ENCODE measurements at regions not wholly inside any gene's neighbourhood (a gene's known extent, or its start where the extent isn't known, plus 50 kb on each side); places are given as distances from the start of the nearest gene placed in this dataset.

- WGBS, 2 donors: 71 to 80% methylated on average over 4 of the region's 4 CpGs
Observed at GRCh38 chr2:16408331-16409005, 257.2 kb downstream of the CYRIA start.

GRCh38 chr2:16407358-16407757, 258.3 kb downstream of the CYRIA start:
- 82 to 88% methylated on average over 10 of the region's 10 CpGs for WGBS, 2 donors
- no peak for TF ChIP-seq CTCF (IDR thresholded peaks at IDR 0.05; ENCODE audit: control extremely low read depth, extremely low read depth)
- DNase-seq (no peak), ATAC-seq (ENCODE audit: insufficient read depth, low FRiP score) (no peak)
- no peaks in the 10 kb centered on the region for H3K36me3 ChIP-seq (ENCODE audit: control insufficient read depth in 4 of 4, insufficient read depth in 4 of 4, low read length in 4 of 4)
- H3K27ac ChIP-seq (ENCODE audit: low read depth in 1 of 2, low read length in 1 of 2): no peak overlapping the region
- H3K9ac ChIP-seq (ENCODE audit: insufficient read depth in 1 of 2, low read length in 2 of 2): no peak overlapping the region
- H3K4me3 ChIP-seq: no peak overlapping the region
- H3K4me1 ChIP-seq (ENCODE audit: control insufficient read depth in 5 of 5, insufficient read depth in 5 of 5, low read length in 5 of 5): peaks cover 0 to 6% (median 0%) of the 10 kb centered on the region in 5 donors
- H3K27me3 ChIP-seq (ENCODE audit: control insufficient read depth in 3 of 3, insufficient read depth in 3 of 3, low read length in 2 of 3): no peaks in the 10 kb centered on the region
- no peaks in the 10 kb centered on the region for H3K9me3 ChIP-seq (ENCODE audit: control insufficient read depth in 4 of 4, insufficient read depth in 3 of 4, low read length in 3 of 4)

More at GRCh38 chr2:16408331-16409005, 257.2 kb downstream of the CYRIA start:
- no peaks in the 10 kb centered on the region for H3K27me3 ChIP-seq (ENCODE audit: control insufficient read depth in 3 of 3, insufficient read depth in 3 of 3, low read length in 2 of 3)
- no peak overlapping the region for H3K9ac ChIP-seq (ENCODE audit: insufficient read depth in 1 of 2, low read length in 2 of 2)
- TF ChIP-seq CTCF (IDR thresholded peaks at IDR 0.05; ENCODE audit: control extremely low read depth, extremely low read depth): no peak
- H3K4me3 ChIP-seq: no peak overlapping the region
- no peak overlapping the region for H3K27ac ChIP-seq (ENCODE audit: low read depth in 1 of 2, low read length in 1 of 2)
- no peaks in the 10 kb centered on the region for H3K9me3 ChIP-seq (ENCODE audit: control insufficient read depth in 4 of 4, insufficient read depth in 3 of 4, low read length in 3 of 4)
- no peaks in the 10 kb centered on the region for H3K36me3 ChIP-seq (ENCODE audit: control insufficient read depth in 4 of 4, insufficient read depth in 4 of 4, low read length in 4 of 4)
- H3K4me1 ChIP-seq (ENCODE audit: control insufficient read depth in 5 of 5, insufficient read depth in 5 of 5, low read length in 5 of 5): peaks cover 0 to 11% (median 0%) of the 10 kb centered on the region in 5 donors
- ATAC-seq (ENCODE audit: insufficient read depth, low FRiP score) (no peak), DNase-seq (no peak)

- Histone ChIP-seq H3K36me3 (ENCODE audit: control insufficient read depth in 4 of 4, insufficient read depth in 4 of 4, low read length in 4 of 4) (no peaks in the 10 kb centered on the region), H3K27me3 (ENCODE audit: control insufficient read depth in 3 of 3, insufficient read depth in 3 of 3, low read length in 2 of 3) (no peaks in the 10 kb centered on the region), H3K4me3 (no peak overlapping the region), H3K9ac (ENCODE audit: insufficient read depth in 1 of 2, low read length in 2 of 2) (no peak overlapping the region), H3K4me1 (ENCODE audit: control insufficient read depth in 5 of 5, insufficient read depth in 5 of 5, low read length in 5 of 5) (peaks cover 0 to 6% (median 0%) of the 10 kb centered on the region in 5 donors), H3K27ac (ENCODE audit: low read depth in 1 of 2, low read length in 1 of 2) (no peak overlapping the region), H3K9me3 (ENCODE audit: control insufficient read depth in 4 of 4, insufficient read depth in 3 of 4, low read length in 3 of 4) (peaks cover 0 to 1% (median 0%) of the 10 kb centered on the region in 4 donors)
- ATAC-seq (ENCODE audit: insufficient read depth, low FRiP score): no peak
- 72 to 81% methylated on average over 7 of the region's 7 CpGs for WGBS, 2 donors
- DNase-seq: peak; percentile 25 to 61 (median 34)
- TF ChIP-seq CTCF (IDR thresholded peaks at IDR 0.05; ENCODE audit: control extremely low read depth, extremely low read depth): no peak
Observed at GRCh38 chr2:16406496-16407289, 258.9 kb downstream of the CYRIA start.
